ENCODE measurements at regions not wholly inside any gene's neighbourhood (a gene's known extent, or its start where the extent isn't known, plus 50 kb on each side); places are given as distances from the start of the nearest gene placed in this dataset.

DNA sequence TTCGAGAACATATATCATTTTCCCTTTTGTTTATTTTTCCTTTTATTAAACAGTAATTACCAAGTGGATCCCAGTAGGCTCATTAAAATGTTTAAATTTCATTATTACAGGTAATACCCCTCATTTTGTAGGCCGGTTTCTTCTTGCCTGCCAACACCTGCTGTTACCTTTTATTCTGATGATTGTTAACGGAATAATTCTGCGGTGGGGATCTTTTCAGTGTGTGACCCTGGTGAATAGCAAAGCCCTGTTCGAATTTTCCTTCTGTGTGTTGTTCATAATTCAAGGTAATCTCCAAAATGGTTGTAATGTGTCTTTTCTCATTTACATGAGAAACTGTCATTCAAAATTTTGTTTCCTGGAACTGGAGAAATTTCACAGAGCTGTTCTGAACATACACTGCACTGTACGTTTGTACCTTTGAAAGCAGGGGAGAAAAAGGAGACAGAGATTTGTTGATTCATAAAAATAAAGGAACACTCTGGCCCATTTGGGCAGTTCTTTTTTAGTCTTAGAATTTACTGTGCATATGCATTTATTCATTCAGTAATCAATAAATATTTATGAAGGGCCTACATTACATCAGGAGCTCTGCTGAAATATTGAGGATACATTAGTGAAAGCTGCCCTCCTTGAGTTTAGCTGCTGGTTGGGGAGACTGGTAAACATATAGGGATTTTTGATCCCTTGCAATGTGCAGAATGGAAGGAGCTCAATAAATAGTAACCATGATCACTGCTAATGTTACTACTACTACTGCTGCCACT, 502.0 kb downstream of the QKI start:
- no peak for DNase-seq (ENCODE audit: low read depth in 2 of 2)

DNA sequence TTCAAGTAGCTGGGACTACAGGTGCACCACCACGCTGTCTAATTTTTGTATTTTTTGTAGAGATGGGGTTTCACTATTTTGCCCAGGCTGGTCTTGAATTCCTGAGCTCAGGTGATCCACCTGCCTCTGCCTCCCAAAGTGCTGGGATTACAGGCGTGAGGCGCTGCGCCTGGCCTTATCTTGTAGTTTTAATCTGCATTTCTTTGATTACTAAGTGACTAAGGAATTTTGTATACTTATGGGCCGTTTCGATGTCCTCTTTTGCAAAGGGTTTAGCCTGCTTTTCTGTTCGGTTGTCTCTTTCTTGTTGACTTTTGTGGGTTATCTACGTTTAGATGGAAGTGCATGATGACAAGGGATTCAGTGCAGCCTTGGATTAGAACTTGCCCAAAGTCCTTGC, 500.6 kb downstream of the QKI start:
- no peak for DNase-seq (ENCODE audit: low read depth in 2 of 2)

DNA sequence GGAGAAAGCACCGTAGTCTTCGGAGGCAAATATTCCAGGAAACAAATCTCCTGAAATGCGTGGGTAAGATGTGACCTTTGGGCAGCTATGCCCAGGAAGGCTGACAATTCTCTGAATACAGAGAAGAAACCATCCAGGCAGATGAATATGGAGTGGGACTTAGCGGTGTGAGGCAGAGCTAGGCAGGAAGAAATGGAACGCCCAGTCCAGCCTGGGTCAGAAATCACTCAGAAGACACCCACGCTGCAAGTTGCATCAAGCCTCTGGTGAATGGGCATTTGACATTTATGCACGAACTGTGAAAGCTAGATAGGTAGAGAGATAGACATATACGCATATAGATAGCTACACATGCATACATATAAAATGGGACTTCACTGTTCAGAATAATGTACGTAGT, 498.5 kb downstream of the QKI start:
- DNase-seq (ENCODE audit: low read depth in 2 of 2): no peak

DNA sequence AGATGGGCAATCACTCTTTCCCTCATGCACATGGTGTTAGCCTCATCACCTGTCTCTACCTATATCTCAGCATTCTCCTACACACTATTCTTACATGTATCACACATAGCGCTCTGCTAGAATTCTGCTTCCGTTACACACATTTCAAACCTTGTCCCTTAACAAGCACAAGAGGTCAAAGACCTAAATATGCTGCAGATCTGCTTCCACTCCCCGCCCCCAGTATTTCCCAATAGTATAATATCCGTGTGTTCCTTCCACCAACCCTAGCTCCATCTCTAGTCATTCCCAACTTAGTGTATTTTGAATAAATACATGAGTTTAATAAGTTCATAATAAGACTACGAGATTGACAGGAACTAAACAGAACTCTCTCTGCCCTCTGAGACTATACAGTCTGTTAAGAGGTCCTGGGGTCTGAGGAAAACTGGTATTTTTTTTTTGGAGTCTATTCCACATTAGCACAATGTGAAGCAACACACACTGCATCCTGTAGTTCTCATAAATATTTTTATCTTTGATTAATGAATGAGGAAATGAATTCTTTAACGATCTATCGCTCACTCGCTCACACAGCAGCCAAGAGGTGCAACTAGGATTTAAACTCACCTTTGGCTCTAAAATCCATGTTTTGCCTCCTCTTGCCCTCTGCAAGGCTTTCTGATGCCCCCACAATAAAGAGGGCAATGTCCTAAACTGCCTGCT, 491.6 kb downstream of the QKI start:
- DNase-seq (ENCODE audit: low read depth in 2 of 2): no peak

DNA sequence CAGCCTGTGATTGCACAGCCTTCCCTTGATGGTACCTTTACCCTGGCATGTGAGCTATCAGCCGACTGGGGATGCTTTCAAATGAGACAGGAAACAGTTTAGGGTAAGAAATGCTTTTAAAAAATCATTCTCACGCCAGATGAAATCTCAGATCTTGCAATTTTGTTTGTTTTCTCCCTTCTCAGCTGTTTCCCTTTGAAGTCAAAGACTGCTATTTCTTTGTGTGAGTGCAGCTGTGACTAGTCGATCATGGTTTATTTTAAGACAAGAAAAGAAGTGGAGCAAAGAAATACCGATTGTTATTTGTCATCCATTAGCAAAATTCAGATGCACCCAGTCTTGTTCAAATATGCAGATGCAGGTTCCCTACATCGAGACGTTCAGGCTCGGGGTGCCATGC, 489.7 kb downstream of the QKI start:
- no peak for DNase-seq (ENCODE audit: low read depth in 2 of 2)

DNA sequence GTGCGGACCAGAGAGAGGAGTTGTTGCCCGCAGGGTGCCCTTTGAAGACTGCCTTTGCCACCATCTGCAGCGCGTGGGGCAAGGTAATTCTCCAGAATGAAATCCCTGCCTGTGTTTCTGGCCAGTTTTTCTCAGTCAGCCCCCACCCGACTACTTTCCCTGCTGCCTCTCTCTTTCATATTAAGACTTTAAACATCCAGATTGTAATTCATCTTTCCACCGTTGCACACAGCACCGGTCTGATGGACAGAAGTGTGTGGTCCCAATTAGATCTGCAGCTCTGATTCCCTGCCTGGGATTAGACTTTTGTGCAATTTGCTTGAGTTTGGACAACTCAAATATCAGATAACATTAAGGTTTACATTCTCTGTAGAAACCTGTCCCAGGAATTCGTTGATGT, 489.0 kb downstream of the QKI start:
- no peak for DNase-seq (ENCODE audit: low read depth in 2 of 2)

DNA sequence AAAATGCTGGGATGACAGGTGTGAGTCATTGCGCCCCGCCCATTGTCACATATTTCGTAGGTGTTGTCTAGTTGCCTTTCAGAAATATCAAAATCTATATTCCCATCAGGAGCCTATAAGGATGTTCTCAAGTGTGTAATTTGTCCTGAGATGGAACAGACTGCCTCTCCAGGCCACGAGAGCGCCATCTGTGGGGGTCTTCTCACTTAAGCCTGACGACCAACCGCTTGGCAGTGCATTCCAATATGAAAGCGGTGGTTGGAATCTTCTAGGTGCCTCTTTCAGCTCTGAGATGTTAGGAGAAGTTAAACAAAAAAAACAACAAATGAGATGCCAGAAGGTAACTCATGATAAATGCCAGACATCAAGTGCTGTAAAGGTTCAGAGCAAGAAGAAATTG, 488.5 kb downstream of the QKI start:
- no peak for DNase-seq (ENCODE audit: low read depth in 2 of 2)

DNA sequence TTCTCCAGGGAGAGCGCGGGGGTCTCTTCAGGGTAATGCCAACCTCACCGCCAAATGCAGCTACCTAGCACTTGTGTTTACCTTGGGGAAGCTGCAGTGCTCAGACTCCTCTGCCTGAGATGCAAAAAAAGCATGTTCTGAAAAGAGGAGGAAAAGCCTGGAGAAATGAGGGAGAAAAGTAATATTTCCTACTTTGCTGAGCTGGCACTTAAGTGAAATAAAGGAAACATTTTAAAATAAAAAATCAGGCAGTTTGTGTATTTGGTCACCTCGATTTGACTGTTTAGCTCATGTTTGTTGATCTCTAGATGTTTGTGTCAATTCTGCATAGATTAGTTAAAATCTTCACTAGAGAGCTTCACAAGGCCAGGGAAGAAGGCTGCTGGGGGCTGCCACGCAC, 487.2 kb downstream of the QKI start:
- DNase-seq (ENCODE audit: low read depth in 2 of 2): no peak

DNA sequence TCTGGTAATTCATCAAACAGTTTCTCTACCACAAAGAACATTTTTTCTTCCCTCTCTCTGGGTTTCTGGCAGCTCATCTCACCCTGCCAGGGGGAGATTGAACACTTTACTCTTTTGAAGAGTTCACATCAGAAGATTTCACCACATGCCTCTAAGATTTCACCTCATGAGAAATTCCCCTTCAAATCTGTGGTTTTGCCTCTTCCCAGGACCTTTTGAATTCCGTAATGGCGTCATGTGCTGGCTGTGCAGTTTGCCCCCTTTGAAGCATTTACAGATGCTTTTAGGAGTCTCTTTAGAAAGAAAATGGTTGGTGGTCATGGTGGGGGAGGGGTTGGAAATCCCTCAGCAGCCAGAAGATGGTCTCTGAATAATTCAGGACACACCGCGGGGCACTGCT, 486.1 kb downstream of the QKI start:
- no peak for DNase-seq (ENCODE audit: low read depth in 2 of 2)

DNA sequence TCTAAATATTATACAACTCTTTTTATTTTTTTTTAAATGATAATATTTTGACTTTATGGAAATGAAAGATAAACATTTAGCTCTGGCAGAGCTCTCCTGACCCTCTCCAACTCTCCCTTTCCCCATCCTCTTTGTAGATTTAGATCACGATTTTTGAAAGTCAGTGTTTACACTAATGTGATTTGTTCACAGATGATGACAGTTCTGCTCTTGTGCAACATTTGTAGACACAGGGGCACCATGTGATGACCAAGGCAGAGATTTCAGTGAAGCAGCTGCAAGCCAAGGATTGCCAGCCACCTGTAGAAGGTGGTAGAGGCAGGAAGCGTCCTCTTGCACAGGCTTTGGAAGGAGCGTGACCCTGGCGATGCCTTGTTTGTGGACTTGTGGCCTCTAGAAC, 483.2 kb downstream of the QKI start:
- DNase-seq (ENCODE audit: low read depth in 2 of 2): no peak

DNA sequence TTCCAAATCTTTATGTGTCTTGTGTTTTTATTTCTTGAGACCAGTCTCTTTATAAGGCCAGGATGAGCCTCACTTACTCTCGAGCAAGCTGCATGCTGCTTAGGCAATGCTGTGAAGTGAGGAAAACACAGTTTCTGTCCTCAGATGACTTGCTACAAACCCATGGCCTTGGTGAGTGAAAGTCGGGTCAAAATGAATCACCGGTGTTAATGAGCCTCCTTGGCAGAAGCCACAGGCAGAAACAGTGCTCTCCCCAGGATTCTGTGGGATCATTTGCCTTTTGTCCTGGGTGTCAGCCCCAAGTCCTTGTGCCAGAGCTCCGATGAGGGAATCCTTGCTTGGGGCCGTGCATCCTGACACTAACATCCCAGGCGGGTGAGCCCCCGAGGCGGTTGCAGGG, 482.5 kb downstream of the QKI start:
- DNase-seq (ENCODE audit: low read depth in 2 of 2): no peak

DNA sequence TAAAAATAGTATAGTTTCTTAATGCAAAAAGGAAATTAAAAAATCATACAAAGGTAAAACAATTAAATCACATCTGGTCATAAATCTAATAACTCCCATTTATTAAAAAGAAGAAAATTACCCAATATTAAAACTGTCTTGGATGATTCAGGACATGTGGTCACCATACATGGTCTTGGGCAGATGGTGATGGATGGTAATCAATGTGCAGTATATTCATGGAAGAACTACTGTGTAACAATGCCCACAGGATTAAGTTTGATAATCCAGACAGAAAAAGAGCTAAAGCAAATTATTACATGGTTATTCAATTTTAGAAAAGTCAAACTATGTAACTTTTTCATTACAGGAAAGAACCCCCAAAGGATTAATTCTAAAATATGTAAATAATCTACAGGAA, 480.6 kb downstream of the QKI start:
- DNase-seq (ENCODE audit: low read depth in 2 of 2): no peak

DNA sequence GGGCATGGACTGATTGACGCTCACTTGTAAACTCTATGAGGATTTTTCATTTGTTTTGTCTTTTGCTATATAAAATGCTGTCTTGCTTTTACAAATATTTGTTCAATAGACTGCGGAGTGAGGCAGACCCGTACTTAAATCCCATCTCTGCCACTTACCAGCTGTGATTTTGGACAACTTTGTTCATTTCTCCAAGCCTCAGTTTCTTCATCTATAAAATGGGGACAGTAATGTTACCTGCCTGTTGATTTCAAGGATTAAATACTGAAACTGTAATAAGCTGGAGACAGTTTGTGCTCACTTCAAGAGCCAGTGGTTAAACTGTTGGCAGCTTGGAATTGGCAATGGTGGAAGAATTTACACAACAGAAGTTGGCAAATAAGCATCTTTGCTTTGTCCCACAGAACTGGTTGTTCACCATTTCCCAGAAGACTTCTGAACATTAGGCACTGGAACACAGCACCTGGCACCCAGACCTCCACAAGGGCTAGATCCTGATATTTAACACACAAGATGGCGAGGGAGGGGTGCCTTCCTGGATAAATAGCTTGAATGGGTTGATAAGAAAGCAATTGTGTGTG, 479.2 kb downstream of the QKI start:
- DNase-seq (ENCODE audit: low read depth in 2 of 2): no peak

DNA sequence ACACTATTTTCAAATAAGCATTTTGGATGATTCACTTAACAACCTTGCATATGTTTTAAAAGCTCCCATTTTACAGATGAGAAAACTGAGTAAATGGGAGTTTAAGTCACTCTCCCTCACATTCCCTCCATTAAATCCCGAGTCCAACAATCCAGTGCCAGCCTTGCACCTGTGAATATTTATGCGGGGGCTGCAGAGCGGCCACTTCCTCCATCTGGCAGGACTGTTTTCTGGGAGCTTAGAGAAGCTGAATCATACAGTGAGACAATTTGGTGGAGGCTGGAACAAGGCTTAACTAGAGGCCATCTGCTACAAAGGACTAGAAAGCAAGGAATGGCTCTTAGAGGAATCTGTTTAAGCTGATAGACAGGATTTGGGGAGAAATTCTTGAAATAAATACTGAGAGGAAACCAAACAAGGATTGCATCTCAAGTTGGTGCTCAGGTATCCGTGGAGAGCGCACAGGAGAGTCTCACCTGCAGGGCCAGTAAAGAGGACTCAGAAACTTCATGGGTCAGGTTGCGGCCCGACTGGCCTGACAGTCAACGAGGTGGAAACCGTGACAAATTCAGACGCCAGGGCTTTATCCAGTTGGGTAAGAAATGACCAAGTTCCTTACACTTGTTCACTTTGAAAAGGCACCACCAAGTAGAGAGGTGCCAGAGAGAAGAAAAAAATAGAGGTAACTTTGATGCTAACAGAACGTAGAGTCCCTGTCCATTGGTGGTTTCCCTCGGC, 478.5 kb downstream of the QKI start:
- no peak for DNase-seq (ENCODE audit: low read depth in 2 of 2)

DNA sequence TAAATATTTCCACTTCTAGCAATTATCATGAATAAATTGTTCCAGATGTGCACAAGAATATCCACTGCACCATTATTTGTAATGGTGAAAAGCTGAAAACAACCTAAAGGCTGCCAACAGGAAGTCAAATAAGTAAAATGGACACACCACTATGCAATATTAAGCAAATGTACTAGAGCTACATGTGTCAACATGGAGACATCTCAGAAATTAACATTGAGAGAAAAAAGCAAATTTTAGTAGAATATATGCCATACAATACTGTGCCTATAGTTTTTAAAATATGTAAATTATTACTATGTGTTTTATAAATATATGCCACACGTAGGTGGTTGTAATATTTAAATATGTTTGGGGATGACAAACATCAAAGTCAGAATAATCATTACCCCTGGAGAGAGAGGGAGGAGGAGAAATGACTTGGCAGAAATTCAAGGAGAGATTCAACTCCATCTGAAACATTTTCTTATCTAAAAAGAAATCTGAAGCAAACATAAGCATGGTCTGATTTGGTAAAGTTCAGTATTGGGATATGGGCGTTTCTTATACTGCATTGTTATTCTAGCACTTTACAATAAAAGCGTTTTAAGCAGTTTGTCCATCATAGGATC, 475.5 kb downstream of the QKI start:
- DNase-seq (ENCODE audit: low read depth in 2 of 2): no peak

DNA sequence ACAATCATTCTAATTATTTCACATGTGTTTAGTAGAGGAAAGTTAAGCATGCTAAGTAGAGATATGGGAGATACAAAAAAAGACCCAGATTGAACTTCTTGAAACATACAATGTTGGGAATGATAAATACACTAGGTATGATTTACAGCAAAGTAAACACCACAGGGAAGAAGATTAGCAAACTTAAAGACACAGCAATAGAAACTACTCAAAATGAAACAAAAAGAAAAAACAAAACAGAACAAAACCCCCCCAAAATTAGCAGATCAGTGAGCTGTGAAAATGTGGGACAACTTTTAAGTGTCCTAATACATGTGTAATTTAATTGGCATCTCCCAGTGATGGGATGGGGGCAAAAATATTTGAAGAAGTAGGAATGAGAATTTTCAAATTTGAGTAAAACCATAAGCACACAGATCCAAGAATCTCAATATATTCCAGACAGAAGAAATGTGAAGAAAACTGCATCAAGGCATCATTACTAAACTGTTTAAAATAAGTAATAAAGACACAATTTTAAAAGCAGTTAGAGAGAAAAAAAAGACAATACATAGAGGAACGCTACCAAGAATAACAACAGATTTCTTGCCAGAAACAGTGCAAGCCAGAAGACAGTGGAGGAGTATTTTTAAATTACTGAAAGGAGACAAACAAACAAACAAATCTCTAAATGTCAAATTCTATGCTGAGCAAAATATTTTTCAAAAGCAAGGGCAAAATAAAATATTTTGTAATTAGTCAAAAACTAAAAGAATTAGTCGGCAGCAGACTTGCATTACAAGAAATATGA, 473.7 kb downstream of the QKI start:
- no peak for DNase-seq (ENCODE audit: low read depth in 2 of 2)

DNA sequence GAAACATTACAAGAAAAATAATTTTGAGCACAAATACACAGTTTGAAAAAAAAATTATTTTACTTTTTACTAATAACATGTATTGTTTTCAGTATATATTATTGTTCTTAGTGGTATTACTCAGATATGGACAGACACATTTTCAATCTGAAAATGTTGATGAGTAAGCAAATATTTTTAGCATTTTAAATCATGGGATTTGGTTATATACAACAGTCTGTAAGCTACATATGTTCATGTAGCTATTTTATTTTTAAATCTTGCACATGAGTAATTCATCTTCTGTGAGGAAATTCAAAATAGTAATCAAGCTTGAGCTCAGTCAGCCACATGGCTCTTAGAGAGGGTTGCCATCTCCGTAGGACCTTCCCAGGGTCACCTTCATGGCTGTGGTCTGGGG, 471.9 kb downstream of the QKI start:
- DNase-seq (ENCODE audit: low read depth in 2 of 2): no peak

DNA sequence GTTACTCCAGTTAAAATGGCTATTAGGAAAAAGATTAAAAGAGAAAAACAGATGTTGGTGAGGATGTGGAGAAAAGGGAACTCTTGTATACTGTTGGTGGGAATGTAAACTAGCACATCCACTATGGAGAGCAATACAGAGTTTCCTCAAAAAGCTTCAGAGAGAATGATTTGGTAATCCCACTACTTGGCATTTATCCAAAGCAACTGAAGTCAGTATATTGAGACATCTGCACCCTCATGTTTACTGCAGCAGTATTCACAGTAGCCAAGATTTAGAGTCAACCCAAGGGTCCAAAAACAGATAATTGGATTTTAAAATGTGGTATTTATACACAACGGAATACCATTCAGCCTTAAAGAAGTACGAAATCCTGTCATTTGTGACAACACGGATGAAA, 469.5 kb downstream of the QKI start:
- no peak for DNase-seq (ENCODE audit: low read depth in 2 of 2)

DNA sequence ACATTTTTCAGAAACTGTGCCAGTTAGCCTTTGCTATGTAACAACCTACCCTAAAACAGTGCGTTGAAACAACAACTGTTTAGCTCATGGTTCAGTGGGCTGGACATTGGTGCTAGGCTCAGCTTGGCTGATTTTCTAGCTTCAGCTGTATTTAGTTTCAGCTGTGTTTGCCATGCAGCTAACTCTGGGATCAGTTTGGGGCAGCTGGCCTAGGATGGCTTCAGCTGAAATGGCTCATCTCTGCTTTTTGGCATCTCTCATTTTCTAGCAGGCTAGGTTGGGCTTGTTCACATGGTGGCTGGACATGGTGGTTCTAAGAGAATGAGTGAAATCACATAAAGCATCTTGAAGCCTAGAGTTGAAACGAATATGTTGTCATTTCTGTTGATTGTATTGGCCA, 464.2 kb downstream of the QKI start:
- no peak for DNase-seq (ENCODE audit: low read depth in 2 of 2)

DNA sequence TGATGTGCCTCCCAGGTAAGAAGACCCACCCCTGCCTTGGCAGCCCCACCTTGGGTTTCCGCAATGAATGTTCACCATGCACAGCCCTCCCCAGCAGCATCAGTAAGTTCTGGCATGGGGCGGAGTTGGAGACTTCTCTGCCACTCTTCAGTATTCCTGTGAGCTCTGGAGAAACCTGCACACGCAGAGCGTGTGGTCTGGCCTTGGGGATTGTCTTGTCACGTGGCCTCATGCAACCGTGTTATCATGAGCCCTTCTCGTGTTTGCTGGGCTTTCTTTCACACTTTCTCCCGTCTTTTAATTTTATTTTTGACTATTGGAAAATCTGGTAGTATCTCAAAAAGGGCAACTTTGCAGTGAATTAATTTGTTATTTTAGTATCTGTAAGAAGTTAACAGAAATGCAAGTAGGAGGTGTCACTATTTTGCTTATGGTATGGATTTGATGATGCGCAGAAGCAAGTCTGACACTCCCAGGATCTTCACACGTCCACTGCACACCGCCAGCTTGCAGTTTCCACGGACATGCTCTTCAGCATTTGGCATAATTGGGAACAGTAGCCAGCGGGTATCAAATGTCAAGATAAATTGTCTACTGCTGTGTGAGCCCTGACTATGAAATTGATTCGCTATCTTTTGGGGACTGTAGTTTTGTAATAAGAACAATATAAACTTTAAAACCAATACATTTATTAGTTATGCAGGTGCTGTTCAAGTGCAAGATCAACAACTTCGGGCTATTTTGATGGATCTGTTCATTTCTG, 463.5 kb downstream of the QKI start:
- DNase-seq (ENCODE audit: low read depth in 2 of 2): no peak

DNA sequence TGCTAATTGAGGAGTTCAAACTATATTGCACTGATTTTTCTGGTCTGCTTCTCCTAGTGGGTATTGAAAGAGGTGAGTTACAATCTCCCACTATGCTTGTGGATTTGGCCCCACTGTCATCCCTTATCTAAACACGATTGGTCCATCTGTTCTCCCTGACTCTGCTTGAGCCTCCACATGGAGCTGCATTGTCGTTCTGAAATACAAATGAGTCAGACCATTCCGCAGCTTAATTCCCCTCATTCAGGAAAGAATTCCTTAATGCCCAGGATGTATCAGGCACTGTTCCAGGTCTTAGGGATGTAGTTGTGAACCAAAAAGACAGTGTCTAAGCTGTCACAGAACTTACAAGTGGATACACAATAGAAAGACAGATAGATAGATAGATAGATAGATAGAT, 461.9 kb downstream of the QKI start:
- no peak for DNase-seq (ENCODE audit: low read depth in 2 of 2)

Measured in stimulated activated CD8-positive, alpha-beta memory T cell treated with anti-CD3 and anti-CD28 coated beads, Interleukin-7, amount 100 ng/mL, for 1 hour (primary cell).